Stimulated activated memory B cell treated with anti-CD40 and anti-IgM and Interleukin-4, amounts not matched to agents 10 μg/mL and 1 μg/mL and 100 μg/mL, for 72 hours (primary cell): ENCODE measurements at regions not wholly inside any gene's neighbourhood (a gene's known extent, or its start where the extent isn't known, plus 50 kb on each side); places are given as distances from the start of the nearest gene placed in this dataset.

Experiments
- ATAC-seq: fragments of 150-1000 bp; cut with Tn5 transposase; 2 replicates; pipeline ENCODE4 v1.10.0; 2021
- H3K27ac Mint-ChIP-seq: one replicate; pipeline ENCODE4 v1.8.0; 2022; ENCODE audit warnings: mild to moderate bottlenecking, mixed read lengths
- H3K27me3 Mint-ChIP-seq: one replicate; pipeline ENCODE4 v1.8.0; 2022; ENCODE audit warnings: mixed read lengths
- H3K36me3 Mint-ChIP-seq: one replicate; pipeline ENCODE4 v1.8.0; 2022; ENCODE audit warnings: mixed read lengths
- H3K4me1 Mint-ChIP-seq: one replicate; pipeline ENCODE4 v1.8.0; 2022; ENCODE audit warnings: mixed read lengths
- H3K4me3 Mint-ChIP-seq: one replicate; pipeline ENCODE4 v1.8.0; 2022; ENCODE audit warnings: mild to moderate bottlenecking, moderate library complexity, mixed read lengths
- H3K9me3 Mint-ChIP-seq: one replicate; pipeline ENCODE4 v1.8.0; 2022; ENCODE audit warnings: mixed read lengths

DNA sequence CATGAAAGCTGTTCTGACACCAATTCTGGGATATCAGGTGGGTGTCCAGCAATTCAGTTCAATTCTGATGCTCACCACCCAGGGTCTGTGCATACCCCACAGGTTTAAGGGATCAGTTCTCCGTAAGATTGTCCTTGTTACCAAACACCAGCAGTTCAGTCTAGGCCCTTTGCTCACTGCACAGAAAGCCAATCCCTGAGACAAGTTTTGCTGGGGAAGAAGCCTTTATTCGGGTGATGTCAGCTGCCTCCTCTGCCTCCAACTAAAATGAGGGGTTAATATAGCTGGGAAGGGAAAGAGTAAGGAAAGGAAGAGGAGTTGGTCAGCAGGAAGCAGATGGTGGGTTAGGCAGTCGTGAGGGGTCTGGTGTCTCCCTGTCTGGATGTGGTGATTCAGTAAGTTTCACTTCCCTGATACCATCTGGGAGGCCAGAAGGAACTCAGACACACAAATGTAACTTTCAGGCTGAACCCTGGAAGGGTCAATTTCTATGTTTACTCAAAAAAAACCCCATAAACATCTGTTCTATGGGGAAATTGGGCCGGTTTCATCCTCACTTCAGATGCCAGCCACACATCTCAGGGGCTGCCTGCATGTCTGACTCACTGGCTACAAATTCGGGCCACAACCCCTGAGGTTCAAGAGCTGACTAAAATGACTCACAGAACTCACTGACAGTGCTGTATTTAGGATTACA, 83.3 kb upstream of the PGBD5 start:
- H3K27me3 Mint-ChIP-seq = peaks cover 12% of the 10 kb centered on the region
- peak; percentile 66 for ATAC-seq
- no peak overlapping the region for H3K4me3 Mint-ChIP-seq
- peaks cover 25% of the 10 kb centered on the region for H3K4me1 Mint-ChIP-seq
- H3K27ac Mint-ChIP-seq = no peak overlapping the region
- peaks cover 6% of the 10 kb centered on the region for H3K9me3 Mint-ChIP-seq
- no peaks in the 10 kb centered on the region for H3K36me3 Mint-ChIP-seq

DNA sequence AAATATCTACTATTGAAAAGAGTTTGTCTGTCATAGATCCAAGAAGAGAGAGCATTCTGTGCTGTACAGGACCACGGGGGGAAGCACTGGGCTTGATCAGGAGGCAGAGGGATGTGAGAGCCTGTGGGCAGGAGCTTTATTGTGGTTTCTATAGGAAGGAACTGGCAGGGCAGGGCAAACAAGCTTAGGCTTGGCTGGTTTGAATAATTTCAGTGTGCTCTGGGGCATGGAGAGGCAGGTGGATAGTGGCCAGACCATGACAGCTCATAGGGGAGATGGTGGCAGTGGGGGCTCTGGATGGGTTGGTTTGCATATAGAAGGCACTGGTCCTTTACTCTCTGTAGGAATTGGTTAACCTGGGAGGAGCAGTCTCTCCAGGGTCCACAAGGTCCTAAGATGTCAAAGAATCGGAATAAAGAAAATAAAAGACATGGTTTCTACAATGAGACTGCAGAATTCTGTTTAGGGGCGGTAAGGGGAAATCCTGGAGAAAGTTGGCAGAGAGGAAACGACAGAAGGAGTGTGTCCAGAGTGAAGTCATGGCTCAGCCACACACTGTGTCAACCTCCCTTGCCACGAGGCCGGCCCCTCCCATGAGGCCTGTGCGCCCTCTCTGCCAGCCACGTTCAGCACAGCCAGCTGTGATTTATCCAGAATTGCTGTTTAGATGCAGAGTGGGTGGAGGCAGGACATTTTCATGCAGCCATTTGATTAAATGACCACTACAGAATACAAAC, 81.7 kb upstream of the PGBD5 start:
- no peaks in the 10 kb centered on the region for H3K36me3 Mint-ChIP-seq
- no peak overlapping the region for H3K27ac Mint-ChIP-seq
- ATAC-seq = peak; percentile 31
- peaks cover 25% of the 10 kb centered on the region for H3K4me1 Mint-ChIP-seq
- peaks cover 2% of the 10 kb centered on the region for H3K27me3 Mint-ChIP-seq
- H3K9me3 Mint-ChIP-seq = peaks cover 3% of the 10 kb centered on the region
- H3K4me3 Mint-ChIP-seq = no peak overlapping the region

DNA sequence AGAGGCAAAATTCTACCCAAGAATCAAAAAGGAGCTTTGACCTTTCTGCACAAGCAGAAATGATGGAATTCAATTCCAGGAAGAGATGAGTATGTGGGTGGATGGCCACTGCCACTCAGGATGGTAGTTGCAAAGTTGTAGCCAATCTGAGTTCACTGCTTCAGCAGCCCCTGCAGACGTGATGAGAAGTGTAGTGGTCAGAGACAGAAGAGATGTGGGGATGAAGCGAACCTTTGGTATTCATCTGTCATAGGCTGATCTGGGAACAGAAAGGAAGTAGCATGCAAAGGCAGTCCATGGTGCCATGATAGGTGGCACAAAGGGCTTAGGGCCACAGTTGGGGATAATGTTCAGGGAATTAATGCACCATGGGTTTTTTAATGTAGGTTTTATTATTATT, 81.1 kb upstream of the PGBD5 start:
- H3K27ac Mint-ChIP-seq = no peak overlapping the region
- H3K4me1 Mint-ChIP-seq = peaks cover 25% of the 10 kb centered on the region
- peaks cover 3% of the 10 kb centered on the region for H3K9me3 Mint-ChIP-seq

DNA sequence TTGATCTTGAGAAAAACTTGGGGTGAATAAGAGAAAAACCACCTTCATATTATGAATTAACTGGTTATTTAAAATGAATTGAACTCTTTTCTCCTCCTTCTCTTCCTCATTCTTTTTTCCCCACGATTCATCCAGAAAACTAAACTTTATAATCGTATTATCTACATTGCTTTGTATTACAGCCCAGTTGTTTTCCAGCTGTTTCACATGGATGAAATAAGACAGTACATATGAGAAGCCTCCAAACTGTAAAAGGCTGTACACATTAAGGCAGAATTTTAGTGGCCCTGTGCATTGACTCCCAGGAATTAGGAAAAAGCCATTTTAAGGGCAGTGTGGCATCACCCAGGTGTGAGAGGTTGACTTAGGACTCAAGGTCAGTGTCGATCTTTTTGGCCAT, 80.3 kb upstream of the PGBD5 start:
- Mint-ChIP-seq H3K4me1 (peaks cover 25% of the 10 kb centered on the region), H3K4me3 (no peak overlapping the region), H3K9me3 (peaks cover 3% of the 10 kb centered on the region), H3K27ac (no peak overlapping the region), H3K27me3 (no peaks in the 10 kb centered on the region), H3K36me3 (no peaks in the 10 kb centered on the region)
- no peak for ATAC-seq

More for the DNA sequence above, 81.1 kb upstream of the PGBD5 start:
- ATAC-seq = no peak
- H3K27me3 Mint-ChIP-seq = no peaks in the 10 kb centered on the region
- H3K36me3 Mint-ChIP-seq = no peaks in the 10 kb centered on the region
- H3K4me3 Mint-ChIP-seq = no peak overlapping the region

DNA sequence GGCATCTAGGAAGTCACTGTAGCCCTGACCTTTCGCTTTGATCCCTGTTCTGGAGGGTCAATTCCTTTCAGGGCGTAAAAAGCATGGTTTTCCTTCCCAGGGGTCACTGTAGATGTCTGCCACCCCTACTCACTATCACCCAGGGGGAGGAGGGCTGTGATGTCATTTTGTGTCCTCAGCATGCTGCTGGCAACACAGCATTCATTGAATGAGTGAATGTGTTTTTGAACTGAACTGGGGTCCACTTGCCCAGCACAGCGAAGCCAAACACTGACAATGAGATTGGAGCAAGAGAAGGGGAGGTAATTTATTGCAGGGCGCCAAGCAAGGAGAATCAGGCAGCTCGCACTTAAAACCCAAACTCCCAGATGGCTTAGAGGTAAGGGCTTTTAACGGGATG, 78.2 kb upstream of the PGBD5 start:
- peaks cover 1% of the 10 kb centered on the region for H3K9me3 Mint-ChIP-seq
- H3K36me3 Mint-ChIP-seq = no peaks in the 10 kb centered on the region
- H3K27ac Mint-ChIP-seq = no peak overlapping the region
- no peak overlapping the region for H3K4me3 Mint-ChIP-seq
- no peak for ATAC-seq
- no peaks in the 10 kb centered on the region for H3K27me3 Mint-ChIP-seq
- H3K4me1 Mint-ChIP-seq = peaks cover 18% of the 10 kb centered on the region

DNA sequence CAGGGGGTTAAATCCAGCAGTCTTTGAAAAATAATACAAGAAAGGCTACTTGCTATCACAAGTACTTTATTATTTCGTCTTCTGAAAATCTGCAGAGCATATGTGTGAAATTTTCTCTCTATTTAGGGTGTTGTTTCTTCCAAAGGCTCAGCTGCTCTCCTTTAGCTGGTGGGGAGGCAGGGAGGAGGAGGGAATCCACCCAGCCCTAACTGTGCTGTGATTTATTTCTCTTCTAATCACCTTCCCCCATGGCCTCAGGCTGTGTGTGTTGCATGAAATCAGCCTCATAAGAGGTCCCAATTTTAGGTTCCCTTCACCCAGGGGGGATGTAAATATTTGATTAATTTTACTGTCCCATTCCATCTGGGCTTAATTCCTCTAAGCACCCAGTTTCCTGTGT, 77.6 kb upstream of the PGBD5 start:
- peaks cover 2% of the 10 kb centered on the region for H3K27me3 Mint-ChIP-seq
- no peak overlapping the region for H3K27ac Mint-ChIP-seq
- no peak overlapping the region for H3K4me3 Mint-ChIP-seq
- ATAC-seq = no peak
- H3K36me3 Mint-ChIP-seq = no peaks in the 10 kb centered on the region
- peaks cover 15% of the 10 kb centered on the region for H3K4me1 Mint-ChIP-seq
- H3K9me3 Mint-ChIP-seq = no peaks in the 10 kb centered on the region

DNA sequence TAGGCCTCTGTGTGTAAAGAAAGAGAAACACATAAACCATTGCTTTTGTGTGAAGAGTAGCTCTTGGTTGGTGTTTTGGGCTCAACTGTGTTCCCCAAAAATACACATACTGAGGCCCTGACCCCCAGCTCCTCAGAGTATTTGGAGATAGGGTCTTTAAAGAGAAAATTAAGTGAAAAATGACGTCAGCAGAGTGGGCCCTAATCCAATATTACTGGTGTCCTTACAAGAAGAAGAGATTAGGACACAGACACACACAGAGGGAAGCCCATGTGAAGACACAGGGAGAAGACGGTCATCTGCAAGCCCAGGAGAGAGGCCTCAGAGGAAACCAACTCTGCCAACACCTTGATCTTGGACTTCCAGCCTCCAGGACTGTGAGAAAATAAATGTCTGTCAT, 76.9 kb upstream of the PGBD5 start:
- no peak for ATAC-seq
- no peak overlapping the region for H3K4me3 Mint-ChIP-seq
- H3K36me3 Mint-ChIP-seq = no peaks in the 10 kb centered on the region
- H3K27me3 Mint-ChIP-seq = peaks cover 9% of the 10 kb centered on the region
- H3K27ac Mint-ChIP-seq = no peak overlapping the region
- H3K9me3 Mint-ChIP-seq = no peaks in the 10 kb centered on the region
- peaks cover 14% of the 10 kb centered on the region for H3K4me1 Mint-ChIP-seq

DNA sequence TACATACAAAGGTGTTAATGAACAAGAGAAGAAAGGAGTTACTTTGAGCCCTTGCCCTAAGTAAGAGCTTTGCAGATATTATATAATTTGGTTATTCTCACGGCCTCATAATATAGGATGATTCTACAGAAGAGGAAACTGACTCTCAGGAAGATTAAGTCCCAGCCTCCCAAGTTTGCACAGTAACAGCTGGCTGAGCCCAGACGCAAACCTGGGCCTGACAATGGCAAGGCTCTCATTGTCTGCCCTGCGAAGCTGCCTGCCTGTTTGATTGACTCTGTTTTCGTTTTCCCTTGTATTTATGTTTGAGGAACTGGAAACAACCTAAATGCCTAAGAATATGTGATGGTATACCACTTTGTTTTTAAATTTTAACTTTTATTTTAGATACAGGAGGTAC, 76.2 kb upstream of the PGBD5 start:
- Mint-ChIP-seq H3K36me3 (no peaks in the 10 kb centered on the region), H3K27me3 (peaks cover 16% of the 10 kb centered on the region), H3K4me3 (no peak overlapping the region), H3K27ac (no peak overlapping the region), H3K4me1 (peaks cover 7% of the 10 kb centered on the region), H3K9me3 (no peaks in the 10 kb centered on the region)
- no peak for ATAC-seq

DNA sequence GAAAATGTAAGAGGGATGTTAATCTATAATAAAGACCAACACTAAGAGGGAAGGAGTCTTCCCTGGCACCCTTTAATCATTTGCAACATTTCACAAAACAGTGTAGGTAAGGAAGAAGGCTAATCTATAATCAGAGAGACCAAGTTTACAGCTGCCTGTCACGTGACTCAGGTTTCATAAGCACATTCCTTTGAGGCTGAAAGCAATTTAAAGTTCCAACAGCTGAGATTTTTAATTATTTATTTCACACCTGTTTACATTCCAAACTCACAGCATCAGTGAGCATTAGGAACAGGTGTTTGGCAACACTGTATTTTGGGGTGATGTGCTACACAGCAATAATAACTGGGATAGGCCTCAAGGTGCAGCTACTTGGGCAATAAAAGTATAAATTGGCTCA, 75.7 kb upstream of the PGBD5 start:
- Mint-ChIP-seq H3K4me1 (peaks cover 2% of the 10 kb centered on the region), H3K9me3 (no peaks in the 10 kb centered on the region), H3K27ac (no peak overlapping the region), H3K4me3 (no peak overlapping the region), H3K27me3 (peaks cover 19% of the 10 kb centered on the region), H3K36me3 (no peaks in the 10 kb centered on the region)
- no peak for ATAC-seq

DNA sequence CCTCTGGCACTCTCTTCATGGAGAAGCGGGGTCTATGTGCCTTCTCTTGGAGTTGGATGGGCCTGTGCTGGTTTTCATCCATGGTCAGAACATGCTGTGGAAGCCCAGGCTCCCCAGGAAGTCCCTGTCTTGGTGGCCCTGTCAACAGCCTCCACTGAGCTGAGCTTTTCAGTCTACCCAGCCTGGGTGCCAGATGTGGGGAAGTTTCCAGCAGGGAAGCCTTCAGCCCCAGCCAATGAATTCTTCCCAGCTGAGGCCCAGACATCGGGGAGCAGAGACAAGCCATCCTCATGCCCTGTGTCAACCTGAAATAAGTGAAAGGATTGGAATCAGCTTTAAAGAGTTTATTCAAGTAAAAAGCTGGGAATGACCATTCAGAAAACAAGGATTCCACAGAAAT, 75.1 kb upstream of the PGBD5 start:
- Mint-ChIP-seq H3K4me3 (no peak overlapping the region), H3K27ac (no peak overlapping the region), H3K36me3 (no peaks in the 10 kb centered on the region), H3K9me3 (no peaks in the 10 kb centered on the region), H3K4me1 (no peaks in the 10 kb centered on the region), H3K27me3 (peaks cover 19% of the 10 kb centered on the region)
- peak; percentile 18 for ATAC-seq

DNA sequence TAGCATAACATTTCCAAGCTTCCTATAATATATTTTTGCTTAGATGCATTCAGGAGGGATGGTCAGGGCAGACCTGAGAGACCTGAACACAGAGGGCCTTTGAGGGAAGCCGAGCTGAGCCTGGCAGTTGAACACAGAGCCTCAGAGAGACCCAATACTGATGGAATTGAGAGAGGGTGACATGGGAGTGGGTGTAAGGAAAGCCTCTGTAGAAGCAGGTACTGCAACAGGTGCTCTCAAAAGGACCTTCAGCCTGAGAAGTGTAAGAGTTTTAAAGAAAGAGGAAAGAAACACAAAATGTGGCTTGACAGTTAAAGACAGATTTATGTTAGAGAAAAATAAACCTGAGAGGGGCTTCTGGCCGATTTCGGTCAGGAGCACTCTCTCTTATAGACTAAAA, 73.9 kb upstream of the PGBD5 start:
- Mint-ChIP-seq H3K36me3 (no peaks in the 10 kb centered on the region), H3K27ac (no peak overlapping the region), H3K27me3 (peaks cover 20% of the 10 kb centered on the region), H3K4me1 (no peaks in the 10 kb centered on the region), H3K4me3 (no peak overlapping the region), H3K9me3 (no peaks in the 10 kb centered on the region)
- ATAC-seq = no peak

DNA sequence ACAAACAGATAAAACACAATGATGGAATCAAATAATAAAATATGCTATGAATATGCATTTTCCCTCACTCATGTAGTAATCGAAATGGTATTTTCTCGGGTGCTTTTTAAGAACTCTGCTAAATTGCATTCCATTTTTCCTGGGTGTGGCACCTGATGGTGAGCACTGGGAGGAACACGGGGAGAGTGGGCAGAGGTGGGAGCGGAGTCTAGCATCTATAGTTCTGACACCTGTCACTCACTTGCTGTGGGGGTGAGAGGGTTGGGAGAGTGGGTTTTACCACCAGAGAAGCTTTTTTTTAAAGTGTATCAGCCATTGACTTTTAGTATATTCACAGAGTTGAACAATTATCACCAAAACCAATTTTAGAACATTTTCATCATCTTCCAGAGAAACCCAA, 73.4 kb upstream of the PGBD5 start:
- no peaks in the 10 kb centered on the region for H3K36me3 Mint-ChIP-seq
- no peak for ATAC-seq
- peaks cover 26% of the 10 kb centered on the region for H3K27me3 Mint-ChIP-seq
- no peak overlapping the region for H3K27ac Mint-ChIP-seq
- H3K4me3 Mint-ChIP-seq = no peak overlapping the region
- peaks cover 3% of the 10 kb centered on the region for H3K9me3 Mint-ChIP-seq
- no peaks in the 10 kb centered on the region for H3K4me1 Mint-ChIP-seq

DNA sequence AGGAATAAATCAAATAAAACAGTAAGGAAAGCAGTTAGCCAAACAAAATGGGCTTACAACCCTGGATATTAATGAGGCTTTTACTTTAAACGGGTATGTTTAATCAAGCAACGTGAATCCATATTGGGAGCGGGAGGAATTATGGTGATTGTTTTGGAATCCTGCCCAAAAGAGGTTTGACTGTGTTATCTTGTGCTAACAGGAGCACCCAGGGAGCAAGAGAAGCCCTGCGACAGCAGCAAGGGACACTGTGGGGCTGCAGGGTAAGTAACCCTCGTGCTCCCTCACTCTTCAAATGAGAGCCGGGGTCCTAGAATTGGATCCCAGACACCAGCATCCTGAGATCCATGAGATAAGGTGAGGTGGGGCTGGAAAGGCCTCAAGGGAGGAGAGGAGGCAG, 72.6 kb upstream of the PGBD5 start:
- Mint-ChIP-seq H3K9me3 (peaks cover 5% of the 10 kb centered on the region), H3K27ac (no peak overlapping the region)

DNA sequence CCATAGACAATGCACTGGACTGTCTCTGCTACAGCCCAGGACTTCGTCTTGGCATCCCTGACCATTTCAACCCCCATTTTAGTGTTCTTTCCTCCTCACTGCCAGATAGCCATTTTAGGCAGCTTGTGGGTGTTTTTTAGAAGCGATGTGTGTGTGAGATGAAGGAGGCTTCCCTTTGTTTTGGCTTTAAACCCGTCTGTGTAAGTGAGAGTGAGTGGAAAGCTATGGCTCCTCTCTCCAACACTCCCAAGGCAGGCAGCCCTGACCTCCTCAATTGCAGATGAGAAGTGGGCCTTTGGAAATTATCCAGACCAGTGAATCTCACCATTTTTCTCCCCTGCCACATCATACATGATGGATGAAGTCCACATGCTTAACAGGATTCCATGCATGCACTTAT, 70.3 kb upstream of the PGBD5 start:
- Mint-ChIP-seq H3K4me3 (no peak overlapping the region), H3K27me3 (peaks cover 39% of the 10 kb centered on the region), H3K36me3 (no peaks in the 10 kb centered on the region), H3K9me3 (peaks cover 5% of the 10 kb centered on the region), H3K4me1 (no peaks in the 10 kb centered on the region), H3K27ac (no peak overlapping the region)
- no peak for ATAC-seq

More for the DNA sequence above, 72.6 kb upstream of the PGBD5 start:
- no peak for ATAC-seq
- Mint-ChIP-seq H3K27me3 (peaks cover 31% of the 10 kb centered on the region), H3K4me1 (no peaks in the 10 kb centered on the region), H3K36me3 (no peaks in the 10 kb centered on the region), H3K4me3 (no peak overlapping the region)

DNA sequence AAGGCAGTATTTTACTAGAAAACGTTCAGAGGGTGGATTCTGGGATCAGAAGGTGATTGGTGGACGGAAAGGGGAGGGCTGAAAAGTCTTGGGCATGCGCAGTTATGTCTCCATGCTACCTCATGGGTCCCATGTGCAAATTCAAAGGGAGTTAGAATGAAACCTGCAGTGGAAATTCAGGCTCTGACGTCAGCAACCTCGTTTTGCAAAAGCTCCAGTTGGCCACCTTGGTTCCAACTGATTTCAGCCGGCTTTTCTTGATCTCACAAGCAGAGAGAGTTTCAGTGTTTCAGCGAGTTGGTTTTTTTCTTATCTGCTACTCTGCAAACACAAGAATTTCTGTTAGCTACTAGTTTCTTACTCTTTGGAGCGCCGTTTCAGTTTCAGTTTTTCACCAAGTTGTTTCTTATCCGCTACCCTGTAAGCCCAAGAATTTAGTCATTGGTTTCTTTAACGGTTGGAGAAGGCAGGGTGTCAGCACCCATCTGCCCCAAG, 69.8 kb upstream of the PGBD5 start:
- H3K9me3 Mint-ChIP-seq = peaks cover 5% of the 10 kb centered on the region
- H3K27ac Mint-ChIP-seq = no peak overlapping the region
- H3K36me3 Mint-ChIP-seq = no peaks in the 10 kb centered on the region
- H3K4me3 Mint-ChIP-seq = no peak overlapping the region
- H3K27me3 Mint-ChIP-seq = peaks cover 39% of the 10 kb centered on the region
- no peaks in the 10 kb centered on the region for H3K4me1 Mint-ChIP-seq
- no peak for ATAC-seq

DNA sequence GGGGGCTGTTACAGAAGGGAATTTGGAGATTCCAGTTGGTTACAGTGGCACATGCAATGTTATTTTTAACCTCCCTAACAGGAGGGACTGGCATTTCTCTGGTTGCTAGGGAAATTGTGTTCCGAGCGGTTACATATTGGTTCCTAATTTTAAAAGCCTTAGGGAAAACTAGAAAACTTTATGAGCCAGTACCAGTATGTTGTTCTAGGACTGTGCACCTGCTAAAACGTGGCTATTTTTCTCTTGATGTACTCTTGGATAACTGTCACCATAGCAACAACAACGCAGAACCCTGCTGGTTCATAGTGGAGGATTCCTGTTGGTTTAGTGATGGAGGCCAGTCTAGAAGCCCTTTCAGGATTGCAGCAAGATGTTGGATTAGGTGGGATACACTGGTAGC, 68.9 kb upstream of the PGBD5 start:
- ATAC-seq = no peak
- H3K4me3 Mint-ChIP-seq = no peak overlapping the region
- H3K27me3 Mint-ChIP-seq = peaks cover 47% of the 10 kb centered on the region
- H3K4me1 Mint-ChIP-seq = no peaks in the 10 kb centered on the region
- peaks cover 5% of the 10 kb centered on the region for H3K9me3 Mint-ChIP-seq
- H3K36me3 Mint-ChIP-seq = no peaks in the 10 kb centered on the region
- H3K27ac Mint-ChIP-seq = no peak overlapping the region
